IPS-NIHi7 (cell line): ENCODE measurements at regions not wholly inside any gene's neighbourhood (a gene's known extent, or its start where the extent isn't known, plus 50 kb on each side); places are given as distances from the start of the nearest gene placed in this dataset.

ENCODE experiments used
- DNase-seq: peaks from one replicate; pipeline ENCODE4 v3.0.0; 2012; ENCODE audit warnings: mixed read lengths; ENCODE audit errors: extremely low spot score

- no peak for DNase-seq
These were observed 321.2 kb upstream of the FANCL start for GRCh38 chr2:58562276-58562675.

- no peak for DNase-seq
These were observed 319.4 kb upstream of the FANCL start for GRCh38 chr2:58560531-58560930.

GRCh38 chr2:58558881-58559280 lies 317.8 kb upstream of the FANCL start:
- DNase-seq: no peak

GRCh38 chr2:58557176-58557575 lies 316.1 kb upstream of the FANCL start:
- DNase-seq: no peak

GRCh38 chr2:58553937-58554336 lies 312.8 kb upstream of the FANCL start:
- peak; percentile 48 for DNase-seq

GRCh38 chr2:58553522-58553921 lies 312.4 kb upstream of the FANCL start:
- no peak for DNase-seq

- no peak for DNase-seq
These were observed 304.5 kb upstream of the FANCL start for GRCh38 chr2:58545300-58546280.

GRCh38 chr2:58543442-58543841 lies 302.3 kb upstream of the FANCL start:
- no peak for DNase-seq

- peak; percentile 18 for DNase-seq
These were observed 300.4 kb upstream of the FANCL start for GRCh38 chr2:58541511-58541910.

- peak; percentile 32 for DNase-seq
These were observed 299.6 kb upstream of the FANCL start for GRCh38 chr2:58540681-58541080.

GRCh38 chr2:58539973-58540372 lies 298.8 kb upstream of the FANCL start:
- DNase-seq: peak; percentile 54

GRCh38 chr2:58535990-58536389 lies 294.9 kb upstream of the FANCL start:
- no peak for DNase-seq

- peak; percentile 65 for DNase-seq
These were observed 294.1 kb upstream of the FANCL start for GRCh38 chr2:58535182-58535581.

- DNase-seq: no peak
These were observed 292.3 kb upstream of the FANCL start for GRCh38 chr2:58533376-58533775.

- no peak for DNase-seq
These were observed 291.5 kb upstream of the FANCL start for GRCh38 chr2:58532641-58533040.

GRCh38 chr2:58527647-58528046 lies 286.5 kb upstream of the FANCL start:
- no peak for DNase-seq

GRCh38 chr2:58521803-58522554 lies 280.9 kb upstream of the FANCL start:
- DNase-seq: no peak

- DNase-seq: no peak
These were observed 279.8 kb upstream of the FANCL start for GRCh38 chr2:58520903-58521302.

GRCh38 chr2:58517881-58518280 lies 276.8 kb upstream of the FANCL start:
- no peak for DNase-seq

GRCh38 chr2:58516695-58517094 lies 275.6 kb upstream of the FANCL start:
- DNase-seq: no peak

- no peak for DNase-seq
These were observed 274.9 kb upstream of the FANCL start for GRCh38 chr2:58515827-58516573.

GRCh38 chr2:58514252-58514651 lies 273.1 kb upstream of the FANCL start:
- DNase-seq: no peak
